ENCODE measurements at regions not wholly inside any gene's neighbourhood (a gene's known extent, or its start where the extent isn't known, plus 50 kb on each side); places are given as distances from the start of the nearest gene placed in this dataset.

DNA sequence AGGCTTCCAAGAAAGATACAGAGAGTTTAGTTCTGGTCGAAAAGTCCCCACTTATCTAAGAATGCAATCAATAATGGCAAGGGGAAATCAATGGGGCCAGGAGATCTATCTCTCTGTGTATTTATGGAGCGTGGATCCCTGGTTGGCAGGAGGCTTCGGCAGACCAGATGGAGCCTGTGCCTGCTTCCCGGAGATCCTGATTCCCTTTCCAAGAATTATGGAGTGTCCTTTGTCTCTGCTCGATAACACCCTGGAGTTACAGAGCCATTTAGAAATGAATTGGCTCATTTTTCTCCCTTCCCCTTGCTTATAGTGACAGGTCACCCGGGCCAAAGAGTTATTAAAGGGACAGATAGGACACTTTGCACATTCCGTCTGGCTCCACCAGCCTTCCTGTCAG lies 92.4 kb downstream of the ISX start (continued):
- TF ChIP-seq CBX8 (IDR thresholded peaks at IDR 0.05; ENCODE audit: borderline replicate concordance, low read depth, low read length) (no peak), SP4 (IDR thresholded peaks at IDR 0.05; ENCODE audit: low read length) (no peak), KDM5A (IDR thresholded peaks at IDR 0.05; ENCODE audit: low read length) (no peak), TBP (IDR thresholded peaks at IDR 0.05; ENCODE audit: low read depth, low read length) (no peak), POU5F1 (IDR thresholded peaks at IDR 0.05; ENCODE audit: low read depth, low read length) (no peak), EGR1 (IDR thresholded peaks at IDR 0.05; ENCODE audit: borderline replicate concordance, low read depth, low read length) (no peak)

Measured in H1 (cell line).